Cerebellar cortex (tissue), 1 donor: ENCODE measurements at regions not wholly inside any gene's neighbourhood (a gene's known extent, or its start where the extent isn't known, plus 50 kb on each side); places are given as distances from the start of the nearest gene placed in this dataset.

Source experiments
- DNase-seq: peaks from one replicate; pipeline ENCODE4 v3.0.0-alpha.2; 2015; ENCODE audit warnings: low spot score

- DNase-seq, result no peak
Observed at GRCh38 chr14:71362282-71362681, 455.0 kb downstream of the PCNX1 start.

DNA sequence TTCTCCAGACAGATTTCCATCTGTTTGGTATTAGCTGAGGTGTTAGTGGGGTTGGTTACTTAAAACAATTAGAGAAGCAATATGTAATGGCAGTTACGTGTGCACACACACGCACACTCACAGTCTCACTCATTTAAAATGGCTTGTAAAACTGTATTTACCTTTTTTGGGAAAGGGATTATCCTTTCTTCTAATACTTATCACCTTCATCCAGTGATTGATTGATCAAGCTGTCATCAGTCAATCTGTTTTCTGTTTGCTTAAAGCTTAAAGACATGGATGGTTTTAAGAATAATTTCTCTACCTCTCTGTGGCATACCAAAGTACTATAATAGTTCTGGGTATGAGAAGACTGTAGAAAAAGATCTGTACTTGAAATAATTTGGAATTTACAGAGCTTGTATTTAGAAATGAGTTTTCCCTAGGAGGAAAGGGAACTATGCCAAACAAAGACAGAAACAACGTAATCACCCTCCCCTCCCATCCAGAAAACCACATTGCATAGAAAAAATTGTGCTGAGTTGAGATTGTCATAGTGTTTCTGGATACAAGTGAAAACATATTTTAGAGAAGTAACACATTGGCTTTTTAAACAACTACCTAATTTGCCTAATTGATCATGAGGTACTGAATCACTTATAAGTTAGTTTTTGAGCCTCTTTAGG, 455.8 kb downstream of the PCNX1 start:
- DNase-seq, result no peak

DNA sequence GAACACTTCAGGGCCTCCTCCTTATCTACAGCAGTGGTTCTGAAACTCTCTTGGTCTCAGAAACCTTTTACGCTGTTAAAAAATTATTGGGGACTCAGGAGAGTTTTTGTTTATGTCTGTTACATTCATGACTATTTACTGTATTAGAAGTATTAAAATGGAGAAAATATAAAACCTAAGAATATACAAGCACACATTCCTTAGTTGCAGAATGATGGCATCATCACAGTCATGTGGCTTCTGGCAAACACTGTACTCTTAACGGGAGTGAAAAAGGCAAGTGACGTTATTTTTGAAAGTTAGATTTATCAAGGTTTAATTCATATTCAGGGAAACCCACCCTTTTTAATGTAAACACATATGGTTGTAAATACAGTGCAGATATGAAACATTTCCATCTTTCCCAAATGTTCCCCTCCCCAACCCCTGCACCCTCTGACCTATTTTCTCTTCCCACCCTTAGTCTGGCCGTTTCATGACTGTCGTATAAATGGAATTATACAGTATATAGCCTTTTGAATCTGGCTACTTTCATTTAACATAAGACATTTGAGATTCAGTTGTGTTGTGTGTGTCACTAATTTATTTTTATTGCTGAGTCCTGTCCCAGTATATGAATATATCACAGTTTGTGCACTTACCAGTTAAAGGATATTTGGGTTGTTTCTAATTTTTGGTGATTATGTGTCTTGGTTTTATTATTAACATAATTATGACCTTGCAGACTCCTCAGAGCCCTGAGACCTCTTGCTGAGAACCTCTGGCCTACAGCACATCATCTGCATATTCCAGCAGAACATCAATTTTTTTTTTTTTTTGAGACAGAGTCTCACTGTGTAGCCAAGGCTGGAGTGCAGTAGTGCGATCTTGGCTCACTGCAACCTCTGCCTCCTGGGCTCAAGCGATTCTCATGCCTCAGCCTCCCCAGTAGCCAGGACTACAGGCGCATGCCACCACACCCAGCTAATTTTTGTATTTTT, 457.0 kb downstream of the PCNX1 start:
- DNase-seq, result peak; percentile 35

DNA sequence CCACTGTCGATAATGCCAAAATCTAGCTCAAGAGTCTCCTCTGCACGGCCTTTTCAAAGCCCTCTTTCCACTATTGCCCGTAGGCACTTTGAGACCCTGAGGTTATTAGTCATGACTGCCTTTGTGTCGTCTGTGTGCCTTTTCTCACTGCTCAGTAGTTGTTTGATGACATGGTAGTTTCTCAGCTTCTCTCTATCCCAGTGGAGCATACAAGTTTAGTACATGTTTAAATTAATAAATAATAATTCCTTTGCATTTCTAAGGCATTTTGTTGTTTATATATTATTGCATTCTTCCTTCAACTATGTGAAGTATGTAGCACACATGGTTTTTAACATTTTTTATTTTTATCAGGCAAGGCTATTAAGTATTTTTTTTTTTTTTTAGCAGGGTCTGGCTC, 458.1 kb downstream of the PCNX1 start:
- DNase-seq, result no peak

GRCh38 chr14:71366861-71367260, 459.6 kb downstream of the PCNX1 start:
- no peak for DNase-seq

- DNase-seq, result no peak
Observed at GRCh38 chr14:71371711-71372396, 464.6 kb downstream of the PCNX1 start.

GRCh38 chr14:71372411-71372838, 465.2 kb downstream of the PCNX1 start:
- no peak for DNase-seq

DNA sequence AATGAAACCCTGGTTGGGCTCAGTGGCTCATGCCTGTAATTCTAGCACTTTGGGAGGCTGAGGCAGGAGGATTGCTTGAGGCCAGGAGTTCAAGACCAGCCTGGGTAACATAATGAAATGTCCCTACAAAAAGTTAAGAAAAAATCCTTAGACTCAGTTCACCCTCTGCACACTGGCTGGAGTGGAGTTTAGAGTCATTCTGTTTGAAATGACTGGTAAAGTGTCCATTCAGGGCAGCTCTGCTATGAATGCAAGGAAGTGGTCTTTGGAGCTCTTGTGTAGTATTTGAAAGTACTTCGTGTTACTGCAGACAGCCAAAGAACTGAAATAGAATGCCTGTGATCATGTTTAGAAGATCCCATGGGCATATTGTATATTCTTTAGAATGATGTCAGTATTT, 466.5 kb downstream of the PCNX1 start:
- DNase-seq, result no peak

DNA sequence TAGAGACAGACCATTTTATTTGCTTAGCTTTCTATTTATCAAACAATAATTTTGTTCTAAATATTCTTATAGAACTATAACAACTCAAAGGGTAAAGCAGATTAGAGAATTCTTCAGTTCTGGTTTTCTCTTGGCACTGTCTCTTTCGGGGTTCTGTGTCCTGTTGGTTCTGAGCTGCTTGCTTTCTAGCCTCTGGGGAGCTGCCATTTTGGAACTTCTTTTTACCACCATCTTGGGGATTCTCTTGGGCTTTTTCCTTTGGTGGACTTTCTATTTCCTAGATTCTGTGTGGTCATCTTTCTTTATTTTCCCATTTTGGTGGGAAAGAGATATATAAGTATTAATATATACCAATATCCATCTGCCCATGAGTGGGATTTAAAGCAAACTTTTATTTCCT, 467.7 kb downstream of the PCNX1 start:
- DNase-seq, result no peak

- DNase-seq, result no peak
Observed at GRCh38 chr14:71377099-71377498, 469.8 kb downstream of the PCNX1 start.

DNA sequence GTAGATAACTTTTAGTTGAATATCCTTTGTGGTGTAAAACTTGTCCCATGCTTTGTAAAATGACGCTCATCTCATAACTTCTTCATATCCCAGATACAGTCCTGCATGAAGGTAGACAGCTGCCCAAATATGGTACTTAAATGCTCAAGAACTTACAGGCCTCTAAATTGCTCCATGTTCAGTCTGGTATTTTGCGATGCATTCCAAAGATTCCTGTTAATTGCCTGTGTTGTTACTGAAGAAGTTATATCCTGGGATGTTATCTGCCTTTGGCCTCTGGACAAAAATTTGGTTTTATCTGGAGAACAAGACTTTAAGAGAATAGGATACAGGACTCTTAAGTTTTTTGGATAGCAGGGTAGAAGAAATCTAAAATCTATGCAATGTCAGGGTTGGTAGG, 473.0 kb downstream of the PCNX1 start:
- DNase-seq, result no peak

DNA sequence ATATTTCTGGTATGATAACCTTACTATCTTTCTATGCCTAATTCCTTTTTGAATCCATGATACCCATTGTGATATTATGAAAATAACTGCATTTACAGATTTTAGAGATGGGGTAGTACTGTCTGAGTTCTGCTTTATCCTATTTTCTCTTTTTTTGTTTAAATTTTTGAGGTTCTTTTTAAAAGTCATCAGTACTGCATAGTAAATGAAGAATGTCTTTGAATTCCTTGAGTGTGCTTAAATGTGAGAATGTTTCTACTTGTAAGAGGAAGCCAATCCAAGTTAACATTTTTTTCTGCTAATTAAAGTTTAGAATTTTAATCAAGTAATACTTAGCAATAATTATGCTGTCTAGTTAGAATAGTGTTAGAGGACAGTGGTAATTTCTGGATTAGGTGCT, 474.6 kb downstream of the PCNX1 start:
- no peak for DNase-seq

DNA sequence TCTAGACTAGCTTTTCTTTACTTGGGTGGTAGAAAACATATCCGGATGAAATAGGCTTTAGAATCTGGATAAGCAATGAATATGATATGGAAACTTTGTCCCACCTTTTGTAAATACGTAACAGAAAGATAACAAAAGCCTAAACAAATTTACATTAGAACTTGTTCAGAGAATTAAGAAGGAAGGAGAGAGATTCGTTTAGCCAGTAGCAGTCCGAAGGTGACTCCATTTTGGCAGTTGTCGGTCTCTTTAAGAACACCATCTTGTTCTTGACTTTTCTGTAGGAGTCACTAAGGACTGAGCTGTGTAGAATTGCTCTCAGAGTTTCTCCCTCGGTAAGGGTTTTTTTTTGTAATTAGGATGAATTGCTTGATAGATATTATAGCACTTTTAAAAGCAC, 475.1 kb downstream of the PCNX1 start:
- DNase-seq, result no peak

- DNase-seq, result no peak
Observed at GRCh38 chr14:71383510-71383909, 476.3 kb downstream of the PCNX1 start.

DNA sequence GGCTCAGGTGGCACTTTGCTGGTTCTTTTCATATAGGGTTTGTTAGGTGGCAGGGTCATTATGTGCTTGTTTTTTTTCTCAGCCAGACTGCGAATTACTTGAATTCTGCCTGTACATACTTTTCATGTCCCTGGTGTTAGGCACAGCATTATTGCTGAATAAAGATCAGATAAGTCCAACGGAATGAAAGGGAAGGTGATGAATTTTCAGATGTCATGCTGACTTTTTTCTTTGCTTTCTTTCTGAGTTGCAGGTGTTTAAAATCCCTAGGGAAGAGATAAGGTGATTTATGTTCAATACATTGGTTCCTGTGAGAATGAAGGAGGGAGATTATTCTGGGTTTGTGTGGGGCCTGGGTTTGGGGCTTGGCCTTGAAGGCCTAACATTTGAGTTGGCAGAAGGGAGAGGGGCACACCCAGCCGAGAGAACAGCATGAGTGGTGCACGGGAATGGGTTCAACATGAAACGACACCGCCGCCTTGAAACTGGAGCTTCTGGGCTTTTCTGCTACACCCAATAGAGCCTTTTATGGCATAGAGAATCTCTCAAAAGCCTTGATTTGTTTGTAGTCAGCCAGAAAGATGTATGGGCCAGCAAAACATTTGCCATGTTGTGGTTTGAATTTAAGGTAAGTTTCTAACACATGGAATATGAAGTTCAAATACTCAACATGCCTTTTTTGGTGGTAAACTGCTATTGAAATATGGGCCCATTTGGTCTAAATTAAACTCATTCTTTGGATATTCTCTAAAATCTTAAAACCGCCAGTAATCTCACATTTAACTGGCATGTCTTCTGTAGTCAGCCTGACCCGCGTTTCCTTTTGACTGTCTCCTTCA, 477.0 kb downstream of the PCNX1 start:
- no peak for DNase-seq

DNA sequence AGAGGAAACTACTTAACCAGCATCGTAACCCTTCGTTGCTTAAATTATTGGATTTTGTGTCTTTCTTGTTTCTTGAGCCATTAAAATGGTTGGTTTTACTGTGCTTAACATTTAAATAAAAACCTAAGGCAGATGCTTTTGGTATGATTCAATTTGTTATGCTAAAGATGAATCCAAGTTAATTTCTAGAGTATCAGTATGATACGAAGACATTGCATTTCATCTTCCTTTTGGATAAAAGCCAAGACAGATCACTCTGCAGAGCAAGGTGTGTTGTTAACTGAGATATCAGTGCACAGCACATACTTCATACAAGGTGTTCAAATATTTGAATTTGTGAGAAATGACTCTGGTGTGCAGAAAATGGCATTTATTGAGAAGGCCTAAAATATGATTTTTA, 480.5 kb downstream of the PCNX1 start:
- no peak for DNase-seq

DNA sequence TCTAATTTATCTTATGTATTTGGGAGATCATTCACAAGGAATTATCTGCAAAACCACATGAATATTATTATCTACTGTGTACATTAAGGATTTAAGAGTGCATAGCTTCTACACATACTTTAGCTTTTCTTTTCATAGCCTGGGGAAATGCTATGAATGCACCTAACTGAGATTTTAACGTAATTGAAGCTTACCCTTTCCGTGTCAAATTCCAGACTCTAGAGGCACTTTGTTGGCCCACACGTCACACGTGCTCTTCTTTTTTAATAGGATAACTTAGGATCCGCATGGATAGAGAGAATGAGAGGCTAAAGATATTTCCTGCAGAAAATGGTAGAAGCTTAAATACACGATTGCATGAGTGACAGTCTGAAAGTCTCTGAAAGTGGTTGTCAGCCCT, 481.1 kb downstream of the PCNX1 start:
- DNase-seq, result no peak

GRCh38 chr14:71388862-71389261, 481.6 kb downstream of the PCNX1 start:
- no peak for DNase-seq

- no peak for DNase-seq
Observed at GRCh38 chr14:71394386-71394785, 487.1 kb downstream of the PCNX1 start.

DNA sequence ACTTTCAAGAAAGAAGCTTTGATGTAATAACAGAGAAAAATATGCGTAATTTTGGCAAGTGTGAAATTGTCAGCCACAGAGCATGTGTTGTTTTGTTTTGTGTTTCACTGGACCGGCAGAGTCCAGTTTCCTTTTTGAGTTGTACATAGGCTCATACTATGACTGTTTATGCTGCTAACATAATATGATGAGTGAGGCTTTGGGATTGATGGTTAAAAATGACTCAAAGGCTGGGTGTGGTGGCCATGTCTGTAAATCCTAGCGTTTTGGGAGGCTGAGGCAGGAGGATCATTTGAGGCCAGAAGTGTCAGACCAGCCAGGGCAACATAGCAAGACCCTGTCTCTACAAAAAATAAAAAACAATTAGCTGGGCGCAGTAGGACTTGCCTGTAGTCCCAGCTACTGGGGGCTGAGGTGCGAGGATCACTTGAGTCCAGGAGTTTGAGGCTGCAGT, 487.9 kb downstream of the PCNX1 start:
- DNase-seq, result no peak

- no peak for DNase-seq
Observed at GRCh38 chr14:71395636-71396035, 488.4 kb downstream of the PCNX1 start.
